OCI-LY1 (cell line): ENCODE measurements at regions not wholly inside any gene's neighbourhood (a gene's known extent, or its start where the extent isn't known, plus 50 kb on each side); places are given as distances from the start of the nearest gene placed in this dataset.

Experiments
- H2AFZ ChIP-seq: fragments of 200-600 bp; sonication (generic), shearing (Covaris generic); 2 replicates; pipeline ENCODE4 v1.6.0; 2014; ENCODE audit warnings: antibody characterized with exemption, mild to moderate bottlenecking, low read length
- H3F3A ChIP-seq: fragments of 200-600 bp; sonication (generic), shearing (Covaris generic); 2 replicates; pipeline ENCODE4 v1.6.0; 2014; ENCODE audit warnings: mild to moderate bottlenecking, antibody characterized with exemption, low read length, moderate library complexity; ENCODE audit not compliant: insufficient read depth
- H3K27ac ChIP-seq: fragments of 200-600 bp; sonication (generic); 2 replicates; pipeline ENCODE4 v1.5.1; 2014; ENCODE audit warnings: low read length, mixed run types, mild to moderate bottlenecking, low read depth; ENCODE audit not compliant: poor library complexity, severe bottlenecking
- H3K27me3 ChIP-seq: fragments of 200-600 bp; sonication (generic); 2 replicates; pipeline ENCODE4 v1.6.0; 2014; ENCODE audit warnings: antibody characterized with exemption, mild to moderate bottlenecking, low read length, moderate library complexity; ENCODE audit not compliant: insufficient read depth
- H3K36me3 ChIP-seq: fragments of 200-600 bp; sonication (generic); 2 replicates; pipeline ENCODE4 v1.6.1; 2014; ENCODE audit warnings: mild to moderate bottlenecking, antibody characterized with exemption, low read length, moderate library complexity, mixed read lengths; ENCODE audit not compliant: insufficient read depth
- H3K4me1 ChIP-seq: fragments of 200-600 bp; sonication (generic); 2 replicates; pipeline ENCODE4 v1.5.1; 2014; ENCODE audit warnings: mild to moderate bottlenecking, low read length, moderate library complexity; ENCODE audit not compliant: insufficient read depth, severe bottlenecking
- H3K4me2 ChIP-seq: fragments of 200-600 bp; sonication (generic), shearing (Covaris generic); 2 replicates; pipeline ENCODE4 v1.6.1; 2014; ENCODE audit warnings: low read length
- H3K4me3 ChIP-seq: fragments of 200-600 bp; sonication (generic); 2 replicates; pipeline ENCODE4 v1.5.1; 2014; ENCODE audit warnings: low read length, low read depth, mild to moderate bottlenecking, mixed read lengths; ENCODE audit not compliant: poor library complexity, severe bottlenecking
- H3K79me2 ChIP-seq: fragments of 200-600 bp; shearing (Covaris generic); 2 replicates; pipeline ENCODE4 v1.6.1; 2016; ENCODE audit warnings: mixed run types, low read length, mixed read lengths; ENCODE audit not compliant: insufficient read depth
- H3K9ac ChIP-seq: fragments of 200-600 bp; sonication (generic), shearing (Covaris generic); 2 replicates; pipeline ENCODE4 v1.6.1; 2014; ENCODE audit warnings: mild to moderate bottlenecking, low read length, mixed read lengths
- H3K9me2 ChIP-seq: fragments of 200-600 bp; sonication (generic), shearing (Covaris generic); 2 replicates; pipeline ENCODE4 v1.6.1; 2014; ENCODE audit warnings: low read depth, mild to moderate bottlenecking, low read length, mixed read lengths
- H3K9me3 ChIP-seq: fragments of 200-600 bp; shearing (Covaris generic); 2 replicates; pipeline ENCODE4 v1.6.1; 2014; ENCODE audit warnings: low read length, mixed read lengths
- H4K20me1 ChIP-seq: fragments of 200-600 bp; sonication (generic), shearing (Covaris generic); 2 replicates; pipeline ENCODE4 v1.6.0; 2016; ENCODE audit warnings: mild to moderate bottlenecking, low read length; ENCODE audit not compliant: insufficient read depth
- CTCF ChIP-seq: fragments of 200-600 bp; sonication (generic), shearing (Covaris generic); IDR thresholded peaks from 2 replicates; pipeline ENCODE4 v1.5.1; 2017; ENCODE audit warnings: mild to moderate bottlenecking, antibody characterized with exemption, low read length, moderate library complexity, mixed read lengths
- EZH2 ChIP-seq: fragments of 200-600 bp; sonication (generic), shearing (Covaris generic); IDR thresholded peaks from 2 replicates; pipeline ENCODE4 v1.8.0; 2017; ENCODE audit warnings: borderline replicate concordance, mixed run types, mild to moderate bottlenecking, antibody characterized with exemption, low read length, moderate library complexity, mixed read lengths

DNA sequence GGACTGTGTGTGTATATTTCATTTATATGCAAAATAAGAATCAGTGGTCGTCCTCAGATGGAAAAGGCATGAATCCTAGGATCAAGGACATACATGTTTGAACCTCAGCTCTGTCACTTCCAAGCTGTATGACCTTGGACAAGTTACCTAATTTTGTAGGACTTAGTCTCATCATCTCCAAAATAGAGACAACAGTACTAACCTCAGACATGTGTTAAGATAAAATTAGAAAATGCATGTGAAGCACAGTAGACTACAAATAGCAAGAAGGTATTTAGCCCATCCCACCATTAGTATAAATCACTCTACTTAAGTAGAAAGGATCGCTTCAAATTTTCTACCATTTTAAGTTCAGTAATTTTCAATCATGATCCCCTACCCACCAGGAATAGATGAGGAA lies 309.8 kb downstream of the ZEB2 start:
- H3K9ac ChIP-seq: no peak overlapping the region
- H3K9me2 ChIP-seq: no peaks in the 10 kb centered on the region
- H3K4me3 ChIP-seq: no peak overlapping the region
- no peaks in the 10 kb centered on the region for H4K20me1 ChIP-seq
- H3K27ac ChIP-seq: peak overlapping the region; percentile 43
- 0 out of 2 replicates have a peak, but pooled peaks cover 5% of the 10 kb centered on the region for H3K79me2 ChIP-seq
- H3K36me3 ChIP-seq: peaks cover 49% of the 10 kb centered on the region
- no peaks in the 10 kb centered on the region for H3F3A ChIP-seq
- H3K4me2 ChIP-seq: no peak overlapping the region
- no peak overlapping the region for H2AFZ ChIP-seq
- H3K27me3 ChIP-seq: no peaks in the 10 kb centered on the region
- H3K4me1 ChIP-seq: peaks cover 62% of the 10 kb centered on the region
- H3K9me3 ChIP-seq: no peaks in the 10 kb centered on the region
- no peak for TF ChIP-seq CTCF
- TF ChIP-seq EZH2: no peak

DNA sequence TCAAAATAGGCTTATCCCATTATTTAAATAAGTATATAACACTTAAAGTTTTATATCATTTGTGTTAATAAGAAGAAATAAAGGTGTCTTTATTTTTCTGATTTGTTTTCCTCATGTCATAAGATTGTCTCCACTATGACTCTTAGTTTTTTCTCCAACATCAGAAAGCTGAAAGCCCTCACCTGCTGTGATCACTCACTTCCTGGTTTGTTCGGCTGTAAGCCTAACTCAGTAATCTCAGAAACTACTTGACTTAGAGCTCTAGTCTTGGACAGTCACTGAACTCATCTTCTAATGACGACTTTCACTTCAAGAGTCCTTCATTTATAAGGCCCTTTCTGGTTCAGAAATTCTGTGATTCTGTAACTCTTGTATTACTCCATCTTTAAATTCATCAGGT lies 311.0 kb downstream of the ZEB2 start:
- no peaks in the 10 kb centered on the region for H3K27me3 ChIP-seq
- H3K9me3 ChIP-seq: no peaks in the 10 kb centered on the region
- H3K4me2 ChIP-seq: peak overlapping the region; percentile 45
- H3K9me2 ChIP-seq: no peaks in the 10 kb centered on the region
- H3K4me3 ChIP-seq: no peak overlapping the region
- no peaks in the 10 kb centered on the region for H3F3A ChIP-seq
- H3K36me3 ChIP-seq: peaks cover 51% of the 10 kb centered on the region
- 0 out of 2 replicates have a peak overlapping the region, but pooled peaks have one; percentile 3 for H2AFZ ChIP-seq
- H3K9ac ChIP-seq: peak overlapping the region; percentile 12; the same call in 1 of the 2 replicates
- 0 out of 2 replicates have a peak, but pooled peaks cover 5% of the 10 kb centered on the region for H3K79me2 ChIP-seq
- peak overlapping the region; percentile 65 for H3K27ac ChIP-seq
- no peaks in the 10 kb centered on the region for H4K20me1 ChIP-seq
- TF ChIP-seq EZH2 (no peak), CTCF (no peak)
- H3K4me1 ChIP-seq: peaks cover 51% of the 10 kb centered on the region

DNA sequence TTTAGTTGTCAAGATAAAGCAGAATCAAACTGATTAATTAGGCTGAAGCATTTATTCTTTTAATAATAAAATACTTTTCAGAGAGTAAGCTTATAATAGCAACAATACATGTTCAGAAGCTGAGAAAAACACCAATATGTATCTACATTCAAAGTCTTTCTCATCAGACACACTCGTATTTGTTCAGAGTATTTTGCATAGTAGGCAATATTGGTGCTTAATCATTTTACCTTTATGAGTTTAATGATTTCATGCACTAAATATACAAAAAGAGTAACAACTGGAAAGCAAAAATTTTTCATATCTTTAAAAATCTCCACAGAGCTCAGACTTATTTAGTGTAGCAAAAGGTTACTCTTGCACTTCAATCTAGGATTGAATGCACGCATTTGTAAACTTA lies 313.9 kb downstream of the ZEB2 start:
- no peaks in the 10 kb centered on the region for H3K9me3 ChIP-seq
- H3K79me2 ChIP-seq: no peaks in the 10 kb centered on the region
- no peaks in the 10 kb centered on the region for H4K20me1 ChIP-seq
- peaks cover 46% of the 10 kb centered on the region for H3K4me1 ChIP-seq
- H3K4me2 ChIP-seq: no peak overlapping the region
- H3K27me3 ChIP-seq: no peaks in the 10 kb centered on the region
- H2AFZ ChIP-seq: no peak overlapping the region
- H3K36me3 ChIP-seq: peaks cover 49% of the 10 kb centered on the region
- H3F3A ChIP-seq: no peaks in the 10 kb centered on the region
- TF ChIP-seq EZH2: no peak
- TF ChIP-seq CTCF: no peak
- no peaks in the 10 kb centered on the region for H3K9me2 ChIP-seq
- no peak overlapping the region for H3K27ac ChIP-seq
- H3K4me3 ChIP-seq: no peak overlapping the region
- no peak overlapping the region for H3K9ac ChIP-seq
